Activated T-cell treated with anti-CD3 and anti-CD28 coated beads for 48 hours (primary cell): ENCODE measurements at regions not wholly inside any gene's neighbourhood (a gene's known extent, or its start where the extent isn't known, plus 50 kb on each side); places are given as distances from the start of the nearest gene placed in this dataset.

Experiments used
- DNase-seq: peaks from one replicate; pipeline ENCODE4 v3.0.0-alpha.2; 2020; ENCODE audit warnings: low read depth

DNA sequence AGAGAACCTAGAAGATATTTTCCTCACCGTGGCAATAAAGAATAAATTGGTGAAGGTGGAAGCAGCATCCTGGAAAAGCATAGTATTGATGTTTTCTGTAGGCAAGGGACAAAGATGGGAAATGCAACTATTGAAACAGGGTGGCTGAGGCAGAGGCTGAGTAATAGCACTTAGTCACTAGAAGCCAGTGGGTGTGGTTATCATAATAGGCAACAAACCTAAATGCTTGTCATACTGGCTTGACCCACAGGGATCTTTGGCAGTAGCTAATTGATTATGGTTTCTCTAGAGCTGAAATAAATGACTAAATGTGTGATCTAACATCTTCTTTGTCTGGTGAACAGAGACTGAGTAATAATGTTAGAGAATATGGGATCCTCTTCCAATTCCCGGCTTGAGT is 353.6 kb upstream of the RPS6KA3 start:
- no peak for DNase-seq

DNA sequence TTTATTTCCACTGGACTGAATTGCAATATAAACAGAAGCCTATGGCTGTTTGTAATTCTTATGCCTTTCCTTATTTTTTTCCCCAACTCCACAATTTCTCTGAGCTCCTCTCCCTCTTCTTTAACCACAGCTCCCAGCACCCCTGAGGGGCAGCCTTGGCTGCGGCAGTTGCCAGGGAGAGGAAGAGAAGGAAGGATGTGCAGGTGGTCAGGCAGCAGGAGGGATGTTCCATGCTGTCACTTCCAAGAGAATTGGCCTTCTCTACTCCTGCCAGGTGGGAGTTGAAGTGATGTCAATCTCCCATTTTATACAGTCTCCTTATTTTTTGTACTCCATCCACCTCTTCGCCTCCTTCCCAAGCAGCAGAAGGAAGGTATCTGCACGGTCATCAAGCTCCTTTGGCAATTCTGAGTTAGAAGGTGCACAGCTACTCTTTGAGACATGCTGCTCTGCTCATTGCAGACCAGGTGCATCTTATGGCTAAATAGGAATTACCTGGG is 343.3 kb upstream of the RPS6KA3 start:
- no peak for DNase-seq

DNA sequence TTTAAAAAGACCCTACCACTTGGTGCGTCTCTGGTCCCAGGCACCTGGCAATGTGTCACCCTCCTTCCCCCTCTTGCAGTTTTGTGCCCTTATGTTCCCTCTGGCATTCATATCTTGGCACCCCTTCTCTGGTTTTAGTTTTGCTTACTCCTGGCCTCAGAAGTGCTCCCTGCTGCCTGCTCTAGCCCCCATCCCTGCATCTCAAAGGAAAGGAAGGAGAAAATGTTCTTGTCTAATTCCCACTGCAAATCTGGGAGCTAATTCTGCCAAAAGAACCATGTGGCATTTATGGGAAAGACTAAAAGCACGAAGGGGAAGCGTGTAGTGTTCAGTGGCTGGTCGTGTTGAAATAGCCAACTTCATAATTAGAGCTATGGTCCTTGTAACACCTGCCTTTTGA is 340.1 kb upstream of the RPS6KA3 start:
- DNase-seq: no peak

DNA sequence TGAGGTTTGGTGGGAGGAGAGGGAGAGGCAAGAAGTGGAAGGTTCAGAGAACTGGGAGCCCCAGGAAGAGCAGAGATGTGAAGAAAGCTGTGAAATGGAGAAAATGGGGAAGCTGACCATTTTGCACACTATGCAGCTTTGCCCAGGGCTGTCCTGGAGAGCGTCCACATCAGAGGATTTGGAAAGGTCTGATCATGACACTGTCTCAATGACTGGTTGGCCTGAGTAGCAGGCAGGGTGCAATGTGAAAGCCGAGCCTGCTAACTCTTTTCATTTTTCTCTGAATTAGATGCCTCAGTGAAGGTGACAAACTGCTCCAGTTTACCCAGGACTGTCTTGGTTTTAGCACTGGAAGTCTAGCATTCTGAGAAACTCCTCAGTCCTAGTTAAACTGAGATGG is 330.1 kb upstream of the RPS6KA3 start:
- no peak for DNase-seq

DNA sequence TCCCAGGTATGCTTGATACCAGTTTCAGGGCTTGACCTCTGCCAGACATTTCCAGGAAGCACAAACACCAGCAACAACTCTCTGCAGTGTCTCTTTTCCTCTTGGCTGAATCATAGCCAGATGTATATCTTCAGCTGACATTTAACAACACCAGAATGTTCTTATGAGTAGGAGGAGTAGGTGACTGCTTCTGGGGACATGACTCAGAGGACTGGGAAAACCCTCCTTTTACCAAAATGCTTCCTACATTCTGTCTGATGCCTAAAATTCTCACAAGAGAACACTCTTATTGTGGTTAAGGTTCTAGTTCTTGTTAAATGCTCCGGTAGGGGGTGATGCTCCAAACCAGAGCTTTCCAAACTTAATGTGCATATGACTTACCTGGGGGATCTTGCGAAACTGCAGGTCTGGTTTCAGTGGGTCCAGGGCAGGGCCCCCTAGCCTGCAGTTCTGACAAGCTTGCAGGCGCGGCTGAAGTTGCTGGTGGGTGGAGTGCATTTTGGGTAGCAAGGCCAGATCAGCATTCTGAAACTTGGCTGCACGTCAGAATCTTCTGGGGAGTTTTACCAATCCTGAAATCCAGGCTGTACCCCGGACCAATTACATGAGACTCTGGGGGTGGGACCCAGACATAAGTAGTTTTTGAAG is 329.3 kb upstream of the RPS6KA3 start:
- peak; percentile 45 for DNase-seq

DNA sequence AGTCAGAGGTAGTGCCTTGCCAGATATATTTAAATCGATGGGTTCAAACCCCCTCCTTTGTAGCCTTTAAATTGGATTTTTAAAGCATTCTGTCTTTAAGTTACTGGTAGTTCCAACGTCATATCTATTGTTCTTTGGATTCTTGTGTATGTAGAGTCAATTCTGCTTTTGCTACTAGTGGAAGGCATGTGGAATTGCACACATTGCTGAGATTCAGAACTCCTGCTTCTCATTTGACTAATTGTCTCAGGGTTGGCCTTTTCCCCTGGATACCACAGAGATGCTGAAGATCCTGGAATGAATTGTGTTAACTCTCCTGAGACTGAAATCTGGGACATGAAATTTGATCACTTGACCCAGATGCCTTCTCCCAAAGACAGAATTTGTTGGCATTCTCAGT is 328.3 kb upstream of the RPS6KA3 start:
- DNase-seq: no peak

DNA sequence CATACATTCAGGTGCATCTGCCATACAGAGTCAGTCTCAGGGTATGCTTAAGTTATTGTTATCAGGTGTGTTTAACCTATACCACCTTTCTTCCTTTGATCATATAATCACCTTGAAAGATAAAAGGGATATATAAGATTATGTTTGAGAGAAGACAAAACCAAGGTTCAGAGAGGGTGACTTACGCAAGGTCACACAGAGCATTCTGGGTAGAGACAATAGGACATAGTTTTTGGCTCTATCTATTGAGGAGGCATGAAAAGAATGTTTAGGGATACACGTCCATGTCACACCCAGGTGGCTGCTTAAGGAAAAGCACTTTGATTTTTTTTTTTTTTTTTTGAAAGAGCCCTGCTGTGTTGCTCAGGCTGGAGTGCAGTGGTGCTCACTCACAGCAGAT is 327.1 kb upstream of the RPS6KA3 start:
- no peak for DNase-seq

DNA sequence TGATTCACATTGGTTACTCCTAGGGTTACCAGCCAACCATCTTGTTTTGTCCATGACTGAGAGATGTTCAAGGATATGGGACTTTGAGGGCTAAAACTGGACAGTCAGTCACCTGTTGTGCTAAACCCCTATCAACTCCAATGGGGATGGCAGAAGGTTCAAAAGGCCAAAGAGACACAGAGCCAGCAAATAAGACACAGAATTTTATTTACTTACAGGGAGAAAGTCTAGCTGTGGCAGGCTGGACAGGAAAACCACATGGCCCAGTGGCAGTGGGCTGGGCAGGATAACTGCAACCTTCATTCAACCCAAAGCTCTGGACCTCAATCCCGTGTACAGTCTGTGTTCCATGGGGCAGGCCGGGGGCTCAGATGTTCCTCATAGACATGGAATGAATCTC is 326.7 kb upstream of the RPS6KA3 start:
- DNase-seq: no peak

DNA sequence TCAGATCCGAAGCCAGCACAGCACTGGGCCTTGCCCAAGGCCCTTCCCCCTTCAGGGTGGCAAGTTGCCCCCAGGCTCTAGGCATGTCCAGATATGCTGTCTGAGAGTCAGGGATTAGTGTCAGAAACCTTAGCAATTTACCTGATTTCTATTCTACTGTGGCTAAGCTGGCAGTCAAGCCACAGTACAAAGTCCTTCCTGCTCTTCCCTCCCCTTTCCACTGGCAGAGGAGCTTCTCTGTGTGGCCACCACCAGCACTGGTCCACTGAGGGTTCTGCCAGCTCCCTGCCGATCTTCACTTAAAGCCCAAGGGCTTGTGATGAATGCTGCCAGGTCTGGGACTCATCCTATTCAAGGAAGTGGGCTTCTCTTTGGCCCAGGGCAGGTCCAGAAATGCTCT is 324.5 kb upstream of the RPS6KA3 start:
- no peak for DNase-seq

DNA sequence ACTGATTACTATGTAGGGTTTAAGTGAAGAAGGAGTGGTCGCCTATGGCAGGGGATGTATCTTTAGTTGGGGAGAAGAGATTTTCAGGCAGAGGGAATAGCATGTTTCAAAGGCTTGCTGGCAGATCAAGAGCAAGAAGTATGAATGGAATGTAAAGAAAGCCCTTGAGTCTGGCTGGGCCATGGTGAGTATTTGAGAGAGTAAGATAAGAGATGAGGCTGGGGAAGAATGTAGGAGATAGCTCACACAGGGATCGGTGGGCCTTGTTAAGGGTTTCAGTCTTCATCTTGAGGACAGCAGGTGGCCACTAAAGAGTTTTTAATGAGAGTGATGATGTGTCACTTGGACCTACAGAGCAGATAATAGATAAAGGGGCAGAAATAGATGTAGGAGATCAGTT is 319.1 kb upstream of the RPS6KA3 start:
- DNase-seq: no peak

DNA sequence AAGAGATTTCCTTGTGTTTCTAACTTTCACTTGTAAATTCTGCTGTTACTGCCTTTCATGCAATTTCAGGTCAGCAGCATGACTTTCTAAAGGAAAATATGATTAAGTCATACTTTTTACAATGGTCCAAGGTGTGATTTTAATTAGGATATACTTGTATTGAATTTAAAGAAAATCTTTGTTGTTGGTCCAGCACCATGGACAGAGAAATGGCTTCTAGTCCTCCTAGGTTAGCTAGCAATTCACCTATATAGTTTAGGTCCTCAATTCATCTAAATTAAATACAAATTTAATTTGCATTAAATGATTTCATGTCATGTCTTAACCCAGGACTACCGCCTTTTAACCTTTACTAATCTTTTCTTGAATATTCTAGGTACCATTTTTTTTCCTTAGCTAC is 304.9 kb upstream of the RPS6KA3 start:
- DNase-seq: no peak

DNA sequence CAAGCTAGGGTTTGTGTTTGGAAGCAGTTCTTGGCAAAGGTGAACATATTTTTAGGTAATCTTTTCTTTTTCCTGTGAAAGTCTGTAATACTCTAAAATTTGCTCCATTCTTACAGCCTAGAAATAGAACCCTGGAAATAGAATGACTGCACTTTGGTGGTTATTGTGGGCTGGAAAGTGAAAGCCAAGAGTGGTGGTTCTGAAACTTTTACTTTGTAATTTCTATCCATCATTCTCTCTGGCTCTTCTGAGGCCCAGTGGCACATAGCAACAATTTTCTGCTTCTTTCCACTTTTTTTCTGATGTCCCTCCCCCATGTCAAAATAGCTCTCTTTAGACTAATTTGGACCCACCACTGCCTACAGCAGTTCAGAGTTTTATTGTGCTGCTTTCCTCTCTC is 300.4 kb upstream of the RPS6KA3 start:
- DNase-seq: no peak

DNA sequence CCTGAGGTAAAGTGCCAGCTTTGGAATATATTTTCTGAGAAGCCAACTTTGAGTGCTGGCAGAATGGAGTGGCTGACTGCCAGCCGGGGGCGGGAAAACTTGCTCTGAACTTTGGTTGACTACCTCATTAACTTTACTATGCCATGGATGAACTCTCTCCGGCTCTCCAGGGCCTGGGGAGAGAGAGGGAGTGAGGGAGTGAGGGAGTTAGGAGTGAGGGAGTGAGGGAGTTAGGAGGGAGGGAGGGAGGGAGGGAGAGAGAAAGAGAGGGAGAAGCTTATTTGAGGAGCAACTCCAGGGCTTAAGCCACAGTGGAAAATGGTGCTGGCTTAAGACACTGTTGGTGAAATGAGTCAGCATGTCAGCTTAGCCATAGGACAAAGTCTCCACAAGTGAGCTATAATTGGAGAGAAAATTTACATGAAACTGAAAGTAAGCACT is 280.9 kb upstream of the RPS6KA3 start:
- no peak for DNase-seq

DNA sequence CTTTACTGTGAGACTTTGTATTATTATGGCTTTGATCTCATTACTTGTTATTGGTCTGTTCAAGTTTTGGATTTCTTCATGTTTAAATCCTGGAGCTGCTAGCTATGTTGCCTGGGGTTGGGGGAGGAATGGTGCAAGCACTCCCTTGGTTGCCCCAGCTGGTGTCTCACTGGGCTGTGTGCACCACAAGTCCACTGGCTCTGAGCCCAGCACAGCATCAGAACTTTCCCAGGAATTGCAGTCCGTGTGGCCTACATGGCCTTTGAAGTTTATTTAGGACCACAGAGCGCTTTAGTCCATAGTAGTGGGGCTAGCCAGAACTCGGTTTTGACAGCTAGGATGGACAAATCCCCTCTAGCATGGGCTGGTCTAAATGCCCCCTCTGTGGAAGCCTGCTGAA is 278.8 kb upstream of the RPS6KA3 start:
- no peak for DNase-seq

DNA sequence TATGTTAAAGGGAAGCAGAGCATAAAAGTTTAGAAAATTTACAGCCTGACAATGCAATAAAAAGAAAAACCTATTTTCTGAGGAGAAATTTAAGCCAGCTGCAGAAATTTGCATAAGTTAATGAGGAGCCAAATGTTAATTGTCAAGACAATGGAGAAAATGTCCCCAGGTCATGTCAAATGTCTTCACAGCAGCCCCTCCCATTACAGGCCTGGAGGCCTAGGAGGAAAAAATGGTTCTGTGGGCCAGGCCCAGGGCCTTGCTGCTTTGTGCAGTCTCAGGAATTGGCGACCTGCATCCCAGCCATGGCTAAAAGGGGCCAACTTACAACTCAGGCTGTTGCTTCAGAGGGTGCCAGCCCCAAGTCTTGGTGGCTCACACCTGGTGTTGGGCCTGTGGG is 275.4 kb upstream of the RPS6KA3 start:
- no peak for DNase-seq

DNA sequence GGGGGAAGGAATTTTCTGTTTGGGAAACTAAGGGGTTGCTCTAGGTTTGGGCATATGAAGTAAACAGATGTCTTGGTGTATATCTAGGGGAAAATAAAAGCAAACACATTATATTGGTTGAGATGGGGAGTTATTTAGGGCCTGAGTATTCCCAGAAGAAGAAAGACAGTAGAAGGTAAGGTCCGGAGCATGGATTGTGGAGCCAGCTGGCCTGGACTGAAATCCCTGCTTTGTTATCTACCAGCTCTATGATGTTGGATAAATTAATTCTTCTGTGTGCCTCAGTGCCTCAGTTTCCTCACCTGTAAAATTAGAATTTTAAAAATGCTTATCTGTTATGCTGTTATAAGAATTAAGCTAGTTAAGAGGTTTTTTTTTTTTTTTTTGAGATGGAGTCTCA is 272.3 kb upstream of the RPS6KA3 start:
- no peak for DNase-seq

DNA sequence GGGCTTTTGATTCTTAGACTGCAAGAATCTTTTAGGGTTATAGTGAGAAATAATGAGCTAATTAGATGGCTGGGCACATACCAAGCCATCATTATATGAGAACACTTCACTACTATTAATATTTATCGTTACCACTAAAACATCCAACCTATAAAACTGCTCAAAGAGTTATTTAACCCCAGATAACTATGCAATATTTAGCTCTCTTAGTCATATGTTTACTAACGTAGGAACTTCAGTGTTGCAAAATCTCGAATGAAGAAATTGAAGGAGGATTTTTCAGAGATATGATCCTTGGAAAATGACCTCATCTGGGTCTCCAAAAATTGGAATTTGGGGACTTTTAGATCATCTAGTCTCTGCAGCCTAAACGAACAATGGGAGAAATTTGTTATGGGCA is 265.0 kb upstream of the RPS6KA3 start:
- DNase-seq: no peak

DNA sequence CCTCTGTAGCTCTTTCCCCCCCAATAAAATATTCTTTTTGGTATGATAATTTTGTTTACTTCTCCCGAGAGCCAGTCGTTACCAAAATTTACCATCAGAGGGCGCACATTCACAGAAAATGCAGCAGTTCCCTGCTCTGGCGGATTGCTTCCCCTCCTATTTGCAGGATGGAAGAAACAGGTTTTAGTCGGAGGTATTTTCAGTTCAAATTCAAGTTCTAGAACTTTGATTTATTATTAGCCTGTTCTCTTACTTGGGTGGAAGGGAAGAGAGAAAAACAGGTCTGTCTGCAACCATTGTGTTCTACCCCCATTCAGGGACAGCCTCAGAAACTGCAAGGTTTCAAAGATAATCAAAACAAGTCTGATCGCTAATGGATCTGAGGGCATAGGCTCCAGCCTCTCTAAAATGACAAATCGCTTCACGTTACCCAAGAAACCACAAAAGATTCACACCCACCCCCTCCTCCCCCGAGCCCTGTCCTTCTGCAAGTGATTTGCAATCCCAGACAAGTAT is 263.8 kb upstream of the RPS6KA3 start:
- DNase-seq: peak; percentile 23

DNA sequence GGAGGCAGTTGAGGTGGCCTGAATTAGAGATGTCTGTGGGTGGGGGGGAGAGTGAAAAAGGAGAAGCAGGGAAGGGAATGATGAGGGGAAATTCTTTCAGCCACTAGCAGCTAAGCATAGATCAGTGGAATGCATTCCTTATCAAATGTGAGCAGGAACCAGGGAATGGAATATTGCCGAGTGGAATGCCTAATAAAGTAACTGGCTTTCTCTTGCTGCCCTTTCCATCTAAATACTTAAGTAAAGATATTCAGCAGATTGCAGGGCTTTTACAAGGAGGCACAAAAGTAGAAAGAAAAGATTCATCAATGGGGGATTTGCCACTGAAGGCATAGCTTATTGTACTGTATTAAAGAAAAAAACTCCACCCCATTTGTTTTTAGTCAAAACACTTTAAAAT is 263.0 kb upstream of the RPS6KA3 start:
- no peak for DNase-seq

DNA sequence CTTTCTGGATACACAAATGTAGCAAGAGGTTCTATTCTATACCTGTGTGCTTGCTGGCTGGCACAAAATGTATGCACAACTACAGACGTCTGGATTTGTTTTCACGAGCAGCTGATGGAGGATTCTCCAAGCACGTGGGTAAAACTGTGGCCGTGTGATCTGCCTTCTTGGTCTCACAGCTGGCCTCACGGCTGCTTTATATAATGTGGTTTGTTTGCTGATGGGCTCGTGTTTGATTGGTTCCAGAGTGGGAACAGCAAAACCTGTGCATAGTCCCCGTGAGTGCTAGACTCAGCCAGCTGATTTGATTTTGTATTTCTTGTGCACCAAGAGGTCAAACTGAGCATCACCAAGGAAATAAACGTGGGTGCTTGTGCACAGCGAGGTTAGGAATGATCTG is 262.6 kb upstream of the RPS6KA3 start:
- no peak for DNase-seq

DNA sequence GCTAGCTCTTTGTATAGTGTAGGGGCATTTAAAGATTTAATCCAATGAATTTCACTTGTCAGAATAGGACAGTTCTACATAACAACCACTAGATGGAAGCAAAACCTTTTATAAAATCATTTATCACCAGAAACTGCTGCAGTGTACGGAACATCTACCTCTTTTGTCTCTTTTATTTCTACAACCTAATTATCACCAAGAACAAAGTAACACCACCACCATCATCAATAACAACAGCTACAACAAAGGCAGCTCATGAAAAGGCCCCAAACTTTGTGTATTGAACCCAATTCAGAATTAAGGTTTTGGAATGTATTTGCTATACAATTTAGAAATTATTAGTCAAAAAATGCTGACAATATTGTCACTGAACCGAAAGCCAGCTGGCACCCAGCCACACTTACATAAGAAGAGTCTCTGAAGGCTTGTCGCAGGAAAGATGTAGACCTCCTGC is 260.9 kb upstream of the RPS6KA3 start:
- DNase-seq: no peak

DNA sequence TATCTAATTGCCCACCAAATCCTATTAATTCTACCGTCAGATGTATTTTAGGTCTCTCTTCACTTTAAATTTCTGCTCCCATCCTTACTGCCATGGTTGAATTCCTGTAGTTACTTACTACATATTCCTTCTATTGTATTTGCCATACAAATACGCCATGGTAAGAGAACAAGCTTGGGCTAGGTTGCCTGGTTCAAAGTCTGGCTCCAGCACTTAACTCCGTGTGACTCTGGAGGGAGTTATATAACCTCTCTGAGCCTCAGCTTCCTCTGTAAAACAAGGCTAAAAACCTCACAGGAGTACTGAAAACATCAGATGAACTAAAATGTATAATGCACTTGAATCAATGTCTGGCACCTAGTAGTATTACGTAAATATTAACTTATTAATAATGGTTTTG is 260.3 kb upstream of the RPS6KA3 start:
- DNase-seq: no peak

DNA sequence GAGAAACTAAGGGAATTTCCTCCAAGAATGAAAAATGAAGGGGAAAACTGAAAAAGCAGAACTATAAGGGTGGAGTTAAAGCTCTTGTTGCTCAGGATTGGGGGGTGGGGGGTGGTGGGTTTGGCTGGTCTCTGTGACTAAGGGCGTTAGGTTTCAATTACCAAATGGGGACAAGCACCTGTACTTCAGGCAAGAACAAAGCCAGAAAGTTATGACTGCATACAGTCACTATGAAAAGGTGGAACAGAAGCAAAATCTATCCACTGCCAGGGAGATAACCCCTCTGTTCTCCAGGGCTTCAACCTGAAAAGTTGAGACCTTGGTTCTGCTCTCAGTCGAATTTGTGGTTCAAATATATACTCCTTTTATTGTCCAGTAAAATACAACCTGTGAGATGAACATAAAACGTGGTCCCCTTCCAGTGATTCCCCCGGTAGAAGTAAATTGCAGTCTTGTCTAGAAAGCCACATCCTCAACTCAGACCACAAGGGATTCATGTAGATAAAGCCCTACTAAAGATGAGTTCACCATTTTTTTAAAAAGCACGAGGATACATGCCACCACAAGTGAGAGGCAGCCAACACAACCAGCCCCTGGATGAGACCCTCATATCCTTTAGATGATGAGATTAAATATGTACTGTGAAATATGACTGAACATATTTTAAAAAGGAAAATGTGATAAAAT is 257.1 kb upstream of the RPS6KA3 start:
- no peak for DNase-seq

DNA sequence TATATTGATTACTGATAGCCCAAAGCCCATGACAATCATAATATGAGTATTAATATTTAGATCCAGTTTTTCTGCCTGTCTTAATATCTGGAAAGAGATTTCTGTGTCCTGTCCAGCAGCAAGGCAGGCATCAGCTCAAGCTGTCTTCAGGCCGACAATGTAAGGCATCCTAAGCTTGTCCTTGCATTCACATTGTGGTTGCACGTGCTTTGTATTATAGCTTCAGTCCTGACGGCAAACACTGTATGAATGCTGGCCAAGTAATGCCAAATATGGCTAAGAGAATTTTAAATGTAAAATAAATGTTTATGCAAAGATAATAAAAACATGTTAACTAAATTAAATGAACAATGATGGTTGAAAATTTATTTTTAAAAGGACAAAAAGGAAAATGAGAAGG is 255.7 kb upstream of the RPS6KA3 start:
- no peak for DNase-seq
